Upper lobe of right lung (tissue), 1 donor: ENCODE measurements at regions not wholly inside any gene's neighbourhood (a gene's known extent, or its start where the extent isn't known, plus 50 kb on each side); places are given as distances from the start of the nearest gene placed in this dataset.

Experiments used
- ATAC-seq: fragments of 200-7000 bp; cut with Tn5 transposase; one replicate; pipeline ENCODE4 v1.9.1; 2020; ENCODE audit warnings: mild to moderate bottlenecking, moderate library complexity
- DNase-seq: peaks from one replicate; pipeline ENCODE4 v3.0.0-alpha.2; 2020
- H3K27ac ChIP-seq: fragments of 200-600 bp; one replicate; pipeline ENCODE4 v1.8.0; 2022
- H3K27me3 ChIP-seq: fragments of 200-600 bp; one replicate; pipeline ENCODE4 v1.8.0; 2022; ENCODE audit warnings: mild to moderate bottlenecking
- H3K36me3 ChIP-seq: fragments of 200-600 bp; one replicate; pipeline ENCODE4 v1.8.0; 2022
- H3K4me1 ChIP-seq: fragments of 200-600 bp; one replicate; pipeline ENCODE4 v1.8.0; 2022
- H3K4me3 ChIP-seq: fragments of 200-600 bp; one replicate; pipeline ENCODE4 v1.8.0; 2022; ENCODE audit warnings: mild to moderate bottlenecking
- H3K9me3 ChIP-seq: fragments of 200-600 bp; one replicate; pipeline ENCODE4 v1.8.0; 2022
- CTCF ChIP-seq: fragments of 200-600 bp; IDR thresholded peaks from one replicate; pipeline ENCODE4 v1.8.0; 2022; ENCODE audit warnings: antibody characterized with exemption
- intact Hi-C: fragments of 100-400 bp; cut with DNase I; formaldehyde crosslinking; loops from one replicate; pipeline ENCODE4 v1.11.0; 2022
- donor health status: DM: no; HTN: yes; CAD: no; lungs with severe emphysema.

DNA sequence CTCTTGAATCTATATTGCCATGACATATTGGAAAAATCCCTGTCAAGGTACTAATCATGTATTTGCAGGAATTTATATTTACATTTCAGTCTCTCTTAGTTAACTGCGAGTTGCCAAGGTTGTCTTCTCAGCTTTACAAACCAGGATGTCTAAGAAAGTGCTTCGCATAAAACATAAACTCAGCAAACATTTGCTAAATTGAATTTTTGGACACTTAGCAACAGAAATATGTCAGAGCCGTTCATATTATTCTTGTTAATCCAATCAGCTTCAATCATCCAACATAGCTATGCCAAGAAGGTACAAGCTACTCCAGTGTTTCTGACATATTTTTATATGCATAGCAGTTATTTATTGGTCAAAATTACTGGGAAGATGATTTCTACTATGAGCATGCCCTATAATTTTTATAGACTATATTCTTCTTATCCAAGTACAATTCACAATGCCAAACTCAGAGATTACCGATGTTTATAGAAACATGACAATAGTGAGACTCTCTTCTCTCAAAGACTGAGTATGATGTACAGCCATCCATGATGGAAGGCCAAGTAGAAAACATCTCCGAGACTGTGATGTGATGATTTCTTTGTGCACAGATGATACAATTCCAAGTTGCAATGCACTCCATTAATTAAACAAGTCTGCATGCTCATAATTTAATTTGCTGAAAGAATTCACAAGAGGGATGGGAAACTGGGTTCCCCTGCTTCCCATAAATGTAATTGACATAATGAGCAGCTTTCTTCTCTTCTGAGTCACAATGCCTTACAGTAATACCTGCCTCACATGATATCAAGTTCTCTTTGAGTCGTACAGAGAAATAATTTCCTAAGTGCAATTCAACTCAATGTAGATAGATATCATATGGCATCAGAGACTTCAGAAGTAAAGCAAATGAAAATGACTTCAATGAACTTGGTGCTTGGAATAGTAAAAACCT, 776.3 kb downstream of the EFNB2 start:
- no peaks in the 10 kb centered on the region for H3K27me3 ChIP-seq

DNA sequence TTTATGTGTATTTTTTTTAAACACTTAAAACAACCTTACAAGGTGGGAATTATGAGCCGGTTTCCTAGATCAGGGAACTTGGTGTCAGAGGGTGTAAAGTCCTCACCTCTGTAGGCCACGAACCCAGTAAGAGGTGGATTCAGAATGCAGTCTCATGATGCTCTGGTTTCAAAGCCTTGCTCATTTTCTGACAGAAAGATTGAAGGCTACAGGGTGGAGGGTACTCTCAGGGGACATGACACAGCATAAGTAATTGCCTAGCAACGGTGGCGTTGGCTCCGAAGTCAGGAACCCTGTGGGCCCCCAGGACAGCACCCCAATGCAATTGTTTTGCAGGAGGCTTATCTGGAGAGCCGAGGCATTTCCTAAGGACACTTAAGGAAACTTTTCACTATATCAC, 794.7 kb downstream of the EFNB2 start:
- intact Hi-C loops = no loop called here
- TF ChIP-seq CTCF = no peak
- no peaks in the 10 kb centered on the region for H3K36me3 ChIP-seq
- H3K4me3 ChIP-seq = no peak overlapping the region
- DNase-seq = no peak
- no peaks in the 10 kb centered on the region for H3K4me1 ChIP-seq
- ATAC-seq = no peak
- no peak overlapping the region for H3K27ac ChIP-seq
- H3K9me3 ChIP-seq = no peaks in the 10 kb centered on the region
- no peaks in the 10 kb centered on the region for H3K27me3 ChIP-seq

More for the DNA sequence above, 776.3 kb downstream of the EFNB2 start:
- no peaks in the 10 kb centered on the region for H3K4me1 ChIP-seq
- intact Hi-C loops = no loop called here
- H3K36me3 ChIP-seq = no peaks in the 10 kb centered on the region
- no peaks in the 10 kb centered on the region for H3K9me3 ChIP-seq
- H3K4me3 ChIP-seq = no peak overlapping the region
- no peak overlapping the region for H3K27ac ChIP-seq
- no peak for DNase-seq
- TF ChIP-seq CTCF = no peak
- ATAC-seq = no peak

DNA sequence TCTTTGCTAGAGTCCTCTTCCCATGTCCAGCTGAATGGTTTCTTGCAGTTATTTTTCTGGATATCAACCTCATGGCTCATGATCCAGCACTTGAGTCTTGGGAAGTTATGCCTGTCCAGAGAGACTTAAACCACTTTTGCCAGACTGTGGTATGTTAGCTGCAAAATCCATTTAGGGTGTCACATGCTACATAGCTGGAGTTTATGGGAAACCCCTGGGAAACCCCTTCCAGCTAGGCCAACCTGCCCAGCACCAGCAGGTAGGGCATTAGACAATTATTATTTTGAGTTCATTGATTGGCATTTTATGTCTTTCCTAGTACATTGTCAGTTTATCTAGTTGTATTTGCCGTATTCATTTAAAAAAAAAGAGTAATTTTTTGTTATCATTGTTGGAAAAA, 797.8 kb downstream of the EFNB2 start:
- Histone ChIP-seq H3K36me3 (no peaks in the 10 kb centered on the region), H3K27me3 (no peaks in the 10 kb centered on the region), H3K4me3 (no peak overlapping the region), H3K9me3 (no peaks in the 10 kb centered on the region), H3K4me1 (no peaks in the 10 kb centered on the region), H3K27ac (no peak overlapping the region)
- no peak for TF ChIP-seq CTCF
- ATAC-seq (no peak), DNase-seq (no peak)
- intact Hi-C loops = no loop called here

DNA sequence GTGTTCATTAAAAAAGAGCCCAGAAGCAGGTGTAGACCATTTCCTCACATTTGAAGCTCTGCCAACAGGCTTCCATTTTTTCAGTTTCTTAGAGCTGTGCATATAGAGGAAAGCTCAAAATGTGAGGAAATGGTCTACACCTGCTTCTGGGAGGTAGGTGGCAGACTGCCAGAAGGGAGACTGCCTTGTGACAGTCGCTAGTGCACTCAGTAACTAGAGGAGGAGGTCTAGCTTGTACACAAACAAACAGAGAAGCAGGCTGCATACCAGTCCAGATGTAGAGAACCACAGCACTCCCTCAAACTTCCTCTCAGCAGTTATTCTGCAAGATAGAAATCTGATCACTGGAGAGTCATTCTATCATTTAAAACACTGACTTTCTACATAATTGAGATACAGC, 800.2 kb downstream of the EFNB2 start:
- intact Hi-C loops = no loop called here
- no peak for TF ChIP-seq CTCF
- DNase-seq = no peak

DNA sequence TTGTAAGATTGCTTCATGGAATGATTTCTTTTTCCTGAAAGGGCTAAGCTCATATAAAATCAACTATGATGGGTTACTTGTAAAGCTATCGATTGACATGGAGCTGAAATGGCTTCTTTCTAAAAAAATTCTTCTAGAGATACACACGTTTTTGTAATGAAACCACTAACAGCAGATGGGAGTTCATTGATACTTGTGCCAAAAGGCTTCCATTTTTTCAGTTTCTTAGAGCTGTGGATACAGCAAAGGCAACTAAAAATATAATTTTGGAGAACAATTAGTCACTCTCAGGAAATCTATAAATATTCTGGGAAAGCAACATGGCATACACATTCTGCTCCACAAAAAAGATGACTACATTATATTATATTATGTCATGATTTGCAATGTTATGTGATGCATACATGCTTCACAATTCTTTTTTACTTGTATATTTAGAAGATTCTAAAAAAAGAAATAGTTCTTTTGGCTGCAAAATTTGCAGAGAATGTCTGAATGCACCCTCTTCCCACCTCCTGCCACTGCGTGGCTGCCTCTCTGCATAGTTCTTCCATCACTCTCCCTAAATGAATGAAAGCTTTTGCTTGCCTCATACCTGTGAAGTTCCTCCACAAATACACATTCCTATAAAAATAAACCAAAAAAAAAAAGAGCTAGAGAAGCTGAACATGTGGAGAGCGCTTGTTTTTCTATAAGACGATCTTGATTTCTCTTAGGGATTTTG, 802.5 kb downstream of the EFNB2 start:
- Histone ChIP-seq H3K4me1 (no peaks in the 10 kb centered on the region), H3K27me3 (no peaks in the 10 kb centered on the region), H3K9me3 (no peaks in the 10 kb centered on the region), H3K4me3 (no peak overlapping the region), H3K36me3 (no peaks in the 10 kb centered on the region), H3K27ac (no peak overlapping the region)
- no peak for ATAC-seq
- intact Hi-C loops = no loop called here
- no peak for DNase-seq
- TF ChIP-seq CTCF = no peak

More for the DNA sequence above, 800.2 kb downstream of the EFNB2 start:
- Histone ChIP-seq H3K9me3 (no peaks in the 10 kb centered on the region), H3K27me3 (no peaks in the 10 kb centered on the region), H3K4me1 (no peaks in the 10 kb centered on the region), H3K27ac (no peak overlapping the region), H3K4me3 (no peak overlapping the region), H3K36me3 (no peaks in the 10 kb centered on the region)
- no peak for ATAC-seq
